GM18517 (cell line): ENCODE measurements at regions not wholly inside any gene's neighbourhood (a gene's known extent, or its start where the extent isn't known, plus 50 kb on each side); places are given as distances from the start of the nearest gene placed in this dataset.

Experiments
- ATAC-seq: cut with Tn5 transposase; IDR thresholded peaks from one replicate; pipeline ENCODE4 v1.9.1; 2021; ENCODE audit warnings: mild to moderate bottlenecking, moderate library complexity; ENCODE audit not compliant: unreplicated experiment

DNA sequence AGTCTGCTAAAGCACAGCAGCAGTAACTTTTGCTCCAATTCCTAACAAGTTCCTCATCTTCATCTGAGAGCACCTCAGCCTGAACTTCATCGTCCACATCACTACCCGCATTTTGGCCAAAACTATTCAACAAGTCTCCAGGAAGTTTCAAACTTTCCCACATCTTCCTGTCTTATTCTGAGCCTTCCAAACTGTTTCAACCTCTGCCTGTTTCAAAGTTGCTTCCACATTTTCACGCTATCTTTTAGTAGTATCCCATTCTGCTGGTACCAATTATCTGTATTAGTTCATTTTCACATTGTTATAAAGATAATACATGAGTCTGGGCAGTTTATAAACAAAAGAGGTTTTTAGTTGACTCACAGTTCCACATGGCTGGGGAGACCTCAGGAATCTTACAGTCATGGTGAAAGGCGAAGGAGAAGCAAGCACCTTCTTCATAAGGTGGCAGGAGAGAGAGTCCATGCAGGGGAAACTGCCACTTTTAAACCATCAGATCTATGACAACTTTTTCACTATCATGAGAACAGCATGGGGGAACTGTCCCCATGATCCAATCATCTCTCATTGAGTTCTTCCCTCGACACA is 99.4 kb upstream of the GRIK2 start:
- ATAC-seq: no peak

DNA sequence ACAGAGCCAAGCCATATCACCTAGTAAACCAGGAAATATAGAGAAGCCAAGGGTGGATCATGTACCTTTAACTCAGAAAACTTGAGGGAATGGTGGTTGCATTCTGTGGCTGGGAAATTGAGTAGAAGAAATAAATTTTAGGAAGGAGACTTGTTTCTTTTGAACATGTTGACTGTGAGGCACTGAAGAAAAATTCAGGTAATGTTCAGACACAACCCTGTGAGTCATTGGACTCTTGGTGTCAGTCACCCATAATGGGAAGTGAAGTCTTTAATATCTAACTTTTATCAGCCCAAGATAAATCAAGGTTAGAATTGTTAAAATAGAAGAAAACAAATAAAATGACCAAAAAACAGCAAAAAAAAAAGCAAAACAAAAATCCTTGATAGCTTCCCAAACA is 98.8 kb upstream of the GRIK2 start:
- no peak for ATAC-seq

DNA sequence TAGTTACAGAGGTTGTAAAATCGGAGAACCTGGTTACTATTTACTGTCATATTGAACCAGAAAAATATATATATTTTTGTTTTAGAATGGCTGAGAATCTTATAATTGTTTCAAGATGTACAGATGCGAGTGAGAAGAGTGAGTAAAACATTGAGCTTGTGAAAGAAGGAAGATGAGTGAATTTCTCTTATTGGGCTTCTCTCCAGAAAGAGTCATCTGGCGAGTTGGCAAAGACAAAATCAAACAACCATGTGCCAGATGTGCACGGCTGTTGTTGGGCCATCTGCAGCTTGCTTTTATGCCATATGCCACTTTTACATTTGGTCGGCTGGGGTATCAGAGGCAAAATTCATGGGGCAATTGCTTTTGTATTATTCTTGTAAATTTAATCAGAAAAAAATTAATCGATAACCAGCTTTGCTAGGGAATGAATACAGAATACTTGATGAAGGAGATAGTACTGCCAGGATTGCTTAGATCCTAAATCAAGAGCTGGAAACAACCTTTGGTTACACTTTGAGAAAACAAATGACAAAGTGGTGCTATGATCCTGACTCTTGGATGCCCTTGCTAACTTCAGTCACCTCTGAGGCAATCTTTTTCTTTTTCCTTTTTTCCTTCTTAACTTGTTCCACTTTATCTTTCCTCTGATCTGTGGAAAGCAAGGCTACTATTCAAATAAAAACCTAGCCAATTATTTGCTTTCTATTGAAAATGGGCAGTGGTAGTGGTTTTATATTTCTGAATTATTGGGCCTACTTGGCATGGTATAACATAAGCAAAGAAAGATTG is 97.1 kb upstream of the GRIK2 start:
- no peak for ATAC-seq

DNA sequence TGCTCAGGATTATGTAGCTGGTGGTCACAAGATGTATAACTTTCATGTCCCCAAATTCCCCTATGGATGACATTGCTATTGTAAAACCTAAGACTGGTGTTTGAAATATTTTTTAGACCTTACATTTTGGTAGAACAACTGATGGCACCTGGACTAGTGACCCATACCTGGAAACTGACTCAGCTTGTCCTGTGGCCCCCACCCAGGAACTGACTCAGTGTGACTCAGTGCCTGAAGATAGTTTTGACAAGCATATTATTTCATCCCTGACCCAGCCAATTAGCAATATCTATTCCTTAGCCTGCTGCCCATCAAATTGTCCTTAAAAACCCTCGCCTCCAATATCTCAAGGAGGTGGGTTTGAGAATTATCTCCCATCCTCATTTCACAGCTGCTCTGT is 90.9 kb upstream of the GRIK2 start:
- no peak for ATAC-seq

DNA sequence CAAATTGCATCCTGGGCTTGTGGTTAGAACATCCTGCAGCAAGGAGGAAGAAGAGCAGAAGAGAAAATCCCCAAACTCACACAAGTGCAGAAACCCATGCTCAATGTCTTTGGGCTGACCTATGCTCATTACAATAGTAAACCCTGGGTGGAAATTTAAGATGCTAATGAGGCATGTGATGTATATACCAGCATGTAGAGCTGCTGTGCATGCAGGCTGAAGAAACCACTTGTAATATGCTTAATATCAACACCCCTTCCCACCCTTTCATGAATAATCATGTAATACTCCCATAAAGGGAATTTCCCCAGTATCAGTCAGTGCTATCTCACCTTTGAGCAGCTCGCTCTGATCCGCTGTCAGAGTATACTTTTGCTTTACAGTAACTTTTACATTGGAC is 90.0 kb upstream of the GRIK2 start:
- no peak for ATAC-seq

DNA sequence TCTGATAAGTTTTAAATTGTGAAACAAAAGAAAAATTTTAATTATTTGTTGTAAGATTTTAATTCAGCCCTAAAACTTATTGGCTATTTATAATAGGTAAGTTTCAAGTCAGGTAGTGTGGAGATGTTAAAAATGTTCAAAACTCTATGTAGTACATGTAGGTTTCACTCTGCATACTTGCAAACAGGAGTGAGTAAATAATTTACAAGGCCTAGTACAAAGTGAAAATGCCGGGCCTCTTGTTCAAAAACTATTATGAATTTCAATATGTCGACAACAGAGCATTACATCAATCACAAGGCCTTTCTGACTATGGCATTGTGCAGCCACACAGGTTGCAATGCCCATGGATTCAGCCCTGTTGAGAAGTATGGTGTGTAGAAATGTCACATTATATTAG is 80.9 kb upstream of the GRIK2 start:
- ATAC-seq: no peak

DNA sequence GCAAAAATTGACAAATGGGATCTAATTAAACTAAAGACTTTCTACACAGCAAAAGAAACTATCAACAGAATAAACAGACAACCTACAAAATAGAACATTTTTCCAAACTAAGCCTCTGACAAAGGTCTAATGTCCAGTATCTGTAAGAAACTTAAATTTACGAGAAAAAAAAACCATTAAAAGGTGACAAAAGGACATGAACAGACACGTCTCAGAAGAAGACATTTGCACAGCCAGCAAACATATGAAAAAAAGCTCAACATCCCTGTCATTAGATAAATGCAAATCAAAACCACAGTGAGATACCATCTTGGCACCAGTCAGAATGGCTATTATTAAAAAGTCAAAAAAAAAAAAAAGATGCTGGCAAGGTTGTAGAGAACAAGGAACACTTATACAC is 70.6 kb upstream of the GRIK2 start:
- no peak for ATAC-seq

DNA sequence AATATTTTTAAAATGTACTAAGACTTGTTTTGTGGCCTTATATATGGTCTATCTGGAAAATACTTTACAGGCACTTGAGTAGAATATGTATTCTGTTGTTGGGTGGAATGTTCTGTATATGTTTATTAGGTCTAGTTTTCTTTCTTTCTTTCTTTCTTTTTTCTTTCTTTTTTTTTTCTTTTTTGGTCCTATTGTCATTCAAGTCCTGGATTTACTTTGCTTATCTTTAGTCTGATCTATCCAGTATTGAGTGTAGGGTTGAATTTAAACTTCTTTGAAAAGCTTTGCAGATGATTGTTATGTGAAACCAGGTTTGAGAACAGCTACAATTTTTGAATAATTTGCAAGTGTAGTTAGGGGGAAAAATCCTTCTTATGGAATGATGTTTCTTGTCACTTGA is 67.1 kb upstream of the GRIK2 start:
- no peak for ATAC-seq

DNA sequence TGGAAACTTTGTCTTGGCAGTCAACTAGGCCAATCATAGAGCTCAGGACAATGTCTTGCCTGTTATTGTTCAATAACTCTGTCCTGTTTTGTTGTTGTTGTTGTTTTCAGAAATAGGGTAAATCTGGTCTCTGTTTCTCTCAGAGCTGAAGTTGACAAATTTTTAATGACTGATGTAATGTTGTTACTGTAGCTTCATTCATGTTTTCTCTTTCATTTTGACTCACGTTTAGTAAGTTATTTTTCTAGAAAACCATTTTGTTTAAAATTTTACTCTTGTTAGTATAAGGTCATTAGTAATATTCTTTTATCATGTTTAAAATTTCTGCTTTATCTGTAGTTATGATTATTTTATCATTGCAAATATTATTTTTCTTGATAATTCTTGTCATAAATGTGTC is 51.6 kb upstream of the GRIK2 start:
- no peak for ATAC-seq
